ENCODE measurements at regions not wholly inside any gene's neighbourhood (a gene's known extent, or its start where the extent isn't known, plus 50 kb on each side); places are given as distances from the start of the nearest gene placed in this dataset.

- TF ChIP-seq CTCF (conservative IDR thresholded peaks at IDR 0.05) (no peak), EZH2 (IDR thresholded peaks at IDR 0.05; ENCODE audit: low read depth) (no peak)
Measured at GRCh38 chr3:76438971-76439370, 600.9 kb upstream of the ROBO2 start.

Measured in PC-9 (cell line).